ENCODE measurements at regions not wholly inside any gene's neighbourhood (a gene's known extent, or its start where the extent isn't known, plus 50 kb on each side); places are given as distances from the start of the nearest gene placed in this dataset.
"Not testable (repeated sequence)": the region's sequence is repeated elsewhere in the genome, so short reads cannot be mapped to it uniquely, and the experiment has no call there.

DNA sequence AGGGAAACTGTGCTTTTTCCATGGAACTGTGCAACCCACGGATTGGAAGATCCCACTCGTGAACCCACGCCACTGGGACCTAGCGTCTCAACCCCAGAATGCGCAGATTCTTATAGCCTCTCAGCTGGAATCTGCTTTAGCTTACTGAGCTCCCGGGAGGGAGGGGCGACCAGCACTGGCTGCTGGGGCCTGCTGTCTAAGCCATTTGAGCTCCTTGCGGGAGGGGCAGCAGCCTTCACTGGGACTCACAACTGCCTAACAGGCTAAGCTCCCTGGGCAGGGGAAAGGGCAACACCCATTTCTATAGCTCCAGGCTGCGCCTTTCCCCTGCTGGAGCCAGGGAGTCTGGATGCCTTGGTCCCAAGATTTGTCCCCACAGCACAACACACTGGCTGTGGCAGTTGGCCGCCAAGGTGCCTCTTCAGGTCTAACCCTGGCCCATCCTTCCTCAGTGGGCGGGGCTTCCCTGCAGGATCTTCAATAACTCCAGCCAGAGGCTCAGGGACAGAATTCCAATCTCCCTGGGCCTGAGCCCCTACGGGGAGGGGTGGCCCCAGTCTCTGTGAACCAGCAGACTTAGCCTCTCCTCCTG, 451.7 kb upstream of the PITX2 start:
- Histone ChIP-seq H3K9me3 (ENCODE audit: low read length) (no peaks in the 10 kb centered on the region), H4K20me1 (ENCODE audit: insufficient read depth) (no peaks in the 10 kb centered on the region), H3K9ac (ENCODE audit: low read length) (no peak overlapping the region), H3F3A (ENCODE audit: insufficient read depth, low read length, poor library complexity, severe bottlenecking) (no peaks in the 10 kb centered on the region), H2AFZ (ENCODE audit: low read depth, low read length) (no peak overlapping the region), H3K4me3 (ENCODE audit: low read length) (no peak overlapping the region), H3K9me2 (ENCODE audit: insufficient read depth, low read length) (no peaks in the 10 kb centered on the region), H3K4me2 (ENCODE audit: low read length) (no peak overlapping the region), H3K27me3 (ENCODE audit: insufficient read depth, low read depth, low read length) (no peaks in the 10 kb centered on the region), H3K79me2 (replicated peaks; ENCODE audit: insufficient read depth, low read length) (no peaks in the 10 kb centered on the region), H3K36me3 (ENCODE audit: insufficient read depth, low read length) (no peaks in the 10 kb centered on the region), H3K27ac (ENCODE audit: low read length) (no peak overlapping the region)
- TF ChIP-seq EZH2 (IDR thresholded peaks at IDR 0.05; ENCODE audit: borderline replicate concordance, insufficient read depth, low read length, poor library complexity, severe bottlenecking) (no peak), CTCF (IDR thresholded peaks at IDR 0.05; ENCODE audit: poor library complexity, severe bottlenecking) (no peak), RAD21 (conservative IDR thresholded peaks at IDR 0.05) (no peak), POLR2AphosphoS5 (IDR thresholded peaks at IDR 0.05) (no peak), SMC3 (conservative IDR thresholded peaks at IDR 0.05; ENCODE audit: poor library complexity) (no peak), EP300 (conservative IDR thresholded peaks at IDR 0.05; ENCODE audit: poor library complexity, severe bottlenecking) (no peak), MXI1 (conservative IDR thresholded peaks at IDR 0.05; ENCODE audit: poor library complexity, severe bottlenecking) (no peak), TAF1 (IDR thresholded peaks at IDR 0.05; ENCODE audit: low read depth) (no peak)
- TF ChIP-seq, protein P1, sequence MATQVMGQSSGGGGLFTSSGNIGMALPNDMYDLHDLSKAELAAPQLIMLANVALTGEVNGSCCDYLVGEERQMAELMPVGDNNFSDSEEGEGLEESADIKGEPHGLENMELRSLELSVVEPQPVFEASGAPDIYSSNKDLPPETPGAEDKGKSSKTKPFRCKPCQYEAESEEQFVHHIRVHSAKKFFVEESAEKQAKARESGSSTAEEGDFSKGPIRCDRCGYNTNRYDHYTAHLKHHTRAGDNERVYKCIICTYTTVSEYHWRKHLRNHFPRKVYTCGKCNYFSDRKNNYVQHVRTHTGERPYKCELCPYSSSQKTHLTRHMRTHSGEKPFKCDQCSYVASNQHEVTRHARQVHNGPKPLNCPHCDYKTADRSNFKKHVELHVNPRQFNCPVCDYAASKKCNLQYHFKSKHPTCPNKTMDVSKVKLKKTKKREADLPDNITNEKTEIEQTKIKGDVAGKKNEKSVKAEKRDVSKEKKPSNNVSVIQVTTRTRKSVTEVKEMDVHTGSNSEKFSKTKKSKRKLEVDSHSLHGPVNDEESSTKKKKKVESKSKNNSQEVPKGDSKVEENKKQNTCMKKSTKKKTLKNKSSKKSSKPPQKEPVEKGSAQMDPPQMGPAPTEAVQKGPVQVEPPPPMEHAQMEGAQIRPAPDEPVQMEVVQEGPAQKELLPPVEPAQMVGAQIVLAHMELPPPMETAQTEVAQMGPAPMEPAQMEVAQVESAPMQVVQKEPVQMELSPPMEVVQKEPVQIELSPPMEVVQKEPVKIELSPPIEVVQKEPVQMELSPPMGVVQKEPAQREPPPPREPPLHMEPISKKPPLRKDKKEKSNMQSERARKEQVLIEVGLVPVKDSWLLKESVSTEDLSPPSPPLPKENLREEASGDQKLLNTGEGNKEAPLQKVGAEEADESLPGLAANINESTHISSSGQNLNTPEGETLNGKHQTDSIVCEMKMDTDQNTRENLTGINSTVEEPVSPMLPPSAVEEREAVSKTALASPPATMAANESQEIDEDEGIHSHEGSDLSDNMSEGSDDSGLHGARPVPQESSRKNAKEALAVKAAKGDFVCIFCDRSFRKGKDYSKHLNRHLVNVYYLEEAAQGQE (IDR thresholded peaks at IDR 0.05; ENCODE audit: borderline replicate concordance) = no peak

DNA sequence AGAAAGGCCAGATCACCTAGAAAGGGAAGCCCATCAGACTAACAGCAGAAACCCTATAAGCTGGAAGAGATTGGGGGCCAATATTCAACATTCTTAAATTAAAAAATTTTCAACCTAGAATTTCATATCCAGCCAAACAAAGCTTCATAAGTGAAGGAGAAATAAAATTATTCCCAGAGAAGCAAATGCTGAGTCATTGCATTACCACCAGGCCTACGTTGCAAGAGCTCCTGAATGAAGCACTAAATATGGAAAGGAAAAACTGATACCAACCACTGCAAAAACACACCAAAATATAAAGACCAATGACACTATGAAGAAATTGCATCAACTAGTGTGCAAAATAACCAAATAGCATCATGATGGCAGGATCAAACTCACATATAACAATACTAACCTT, 453.4 kb upstream of the PITX2 start:
- not testable (repeated sequence) for H3K9me2 ChIP-seq (ENCODE audit: insufficient read depth, low read length); H2AFZ ChIP-seq (ENCODE audit: low read depth, low read length); H3F3A ChIP-seq (ENCODE audit: insufficient read depth, low read length, poor library complexity, severe bottlenecking); H3K4me3 ChIP-seq (ENCODE audit: low read length); H3K79me2 ChIP-seq (replicated peaks; ENCODE audit: insufficient read depth, low read length); H4K20me1 ChIP-seq (ENCODE audit: insufficient read depth); H3K4me2 ChIP-seq (ENCODE audit: low read length); H3K9ac ChIP-seq (ENCODE audit: low read length); H3K27me3 ChIP-seq (ENCODE audit: insufficient read depth, low read depth, low read length); H3K27ac ChIP-seq (ENCODE audit: low read length); H3K9me3 ChIP-seq (ENCODE audit: low read length); H3K36me3 ChIP-seq (ENCODE audit: insufficient read depth, low read length)

DNA sequence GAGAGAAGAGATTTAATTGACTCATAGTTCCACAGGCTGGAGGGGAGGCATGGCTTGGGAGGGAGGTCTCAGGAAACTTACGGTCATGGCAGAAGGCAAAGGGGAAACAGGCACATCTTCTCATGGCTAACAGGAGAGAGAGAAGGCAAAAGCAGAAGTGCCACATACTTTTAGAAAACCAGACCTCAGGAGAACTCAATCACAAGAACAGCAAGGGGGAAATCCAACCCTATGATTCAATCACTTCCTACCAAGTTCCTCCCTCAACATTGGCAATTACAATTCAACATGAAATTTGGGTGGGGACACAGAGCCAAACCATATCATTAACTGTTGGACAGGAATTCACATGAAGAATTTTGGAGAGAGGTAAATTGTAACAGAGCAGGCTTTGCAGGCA, 485.3 kb upstream of the PITX2 start:
- Histone ChIP-seq H2AFZ (ENCODE audit: low read depth, low read length) (no peak overlapping the region), H3K27me3 (ENCODE audit: insufficient read depth, low read depth, low read length) (no peaks in the 10 kb centered on the region), H3K36me3 (ENCODE audit: insufficient read depth, low read length) (no peaks in the 10 kb centered on the region), H3K4me3 (ENCODE audit: low read length) (no peak overlapping the region), H3K9me2 (ENCODE audit: insufficient read depth, low read length) (no peaks in the 10 kb centered on the region), H3F3A (ENCODE audit: insufficient read depth, low read length, poor library complexity, severe bottlenecking) (no peaks in the 10 kb centered on the region), H3K79me2 (replicated peaks; ENCODE audit: insufficient read depth, low read length) (no peaks in the 10 kb centered on the region), H4K20me1 (ENCODE audit: insufficient read depth) (no peaks in the 10 kb centered on the region), H3K27ac (ENCODE audit: low read length) (no peak overlapping the region), H3K9me3 (ENCODE audit: low read length) (no peaks in the 10 kb centered on the region), H3K9ac (ENCODE audit: low read length) (no peak overlapping the region), H3K4me2 (ENCODE audit: low read length) (no peak overlapping the region)
- no peak for TF ChIP-seq EP300 (conservative IDR thresholded peaks at IDR 0.05; ENCODE audit: poor library complexity, severe bottlenecking)
- TF ChIP-seq CTCF (IDR thresholded peaks at IDR 0.05; ENCODE audit: poor library complexity, severe bottlenecking) = no peak
- TF ChIP-seq MXI1 (conservative IDR thresholded peaks at IDR 0.05; ENCODE audit: poor library complexity, severe bottlenecking) = no peak
- TF ChIP-seq SMC3 (conservative IDR thresholded peaks at IDR 0.05; ENCODE audit: poor library complexity) = no peak
- no peak for TF ChIP-seq TAF1 (IDR thresholded peaks at IDR 0.05; ENCODE audit: low read depth)
- no peak for TF ChIP-seq RAD21 (conservative IDR thresholded peaks at IDR 0.05)
- no peak for TF ChIP-seq POLR2AphosphoS5 (IDR thresholded peaks at IDR 0.05)
- TF ChIP-seq, protein P1 (IDR thresholded peaks at IDR 0.05; ENCODE audit: borderline replicate concordance) = no peak
- no peak for TF ChIP-seq EZH2 (IDR thresholded peaks at IDR 0.05; ENCODE audit: borderline replicate concordance, insufficient read depth, low read length, poor library complexity, severe bottlenecking)
